A549 (cell line): ENCODE measurements at regions not wholly inside any gene's neighbourhood (a gene's known extent, or its start where the extent isn't known, plus 50 kb on each side); places are given as distances from the start of the nearest gene placed in this dataset.

ENCODE experiments used
- ATAC-seq, 2 experiments: fragments of 200-7000 bp in 1 of 2; fragments of >200 bp in 1 of 2; cut with Nextera tagmentation in 1 of 2; cut with Tn5 transposase in 1 of 2; 3 replicates each; pipeline versions ENCODE4 v1.8.0 to v1.9.1; 2018 to 2020; ENCODE audit warnings: mild to moderate bottlenecking in 1 of 2, moderate library complexity in 1 of 2
- CTCF ChIA-PET: fragments of 300-600 bp; sonication (Branson Sonifier 250); formaldehyde crosslinking; extraction: SDS; loops from one replicate; lab custom pipeline; 2021; ENCODE audit warnings: antibody characterized with exemption, inconsistent platforms; lab: Yijun Ruan, JAX
- POLR2A ChIA-PET: fragments of 350-600 bp; formaldehyde crosslinking; extraction: SDS; loops from one replicate; lab custom pipeline; 2021; ENCODE audit warnings: antibody characterized with exemption, inconsistent platforms; lab: Yijun Ruan, JAX
- DNase-seq, 2 experiments: peaks; one replicate each; pipeline versions ENCODE4 v3.0.0 to v3.0.0-alpha.2; 2011 to 2016; ENCODE audit warnings: low read depth in 1 of 2, low spot score in 1 of 2
- FAIRE-seq: peaks from 2 replicates; lab custom pipeline; 2011; peaks lifted over from hg19 to GRCh38; lab: Jason Lieb, UNC
- H3K27ac ChIP-seq, 2 experiments: fragments of >200 bp; sonication (Bioruptor Twin); formaldehyde crosslinking; 3 replicates each; pipeline ENCODE4 v1.5.1; 2016 to 2017
- H3K4me1 ChIP-seq: fragments of >200 bp; sonication (Bioruptor Twin); formaldehyde crosslinking; 3 replicates; pipeline ENCODE4 v1.6.1; 2016
- H3K4me2 ChIP-seq: fragments of >200 bp; sonication (Bioruptor Twin); formaldehyde crosslinking; 3 replicates; pipeline ENCODE4 v1.6.1; 2016
- H3K4me3 ChIP-seq: fragments of >200 bp; sonication (Bioruptor Twin); formaldehyde crosslinking; 3 replicates; pipeline ENCODE4 v1.5.1; 2016
- H3K9me3 ChIP-seq: fragments of >200 bp; sonication (Bioruptor Twin); formaldehyde crosslinking; 3 replicates; pipeline ENCODE4 v1.6.1; 2016
- BCL3 ChIP-seq: fragments of >200 bp; sonication (Bioruptor Twin); formaldehyde crosslinking; IDR thresholded peaks from 3 replicates; pipeline ENCODE4 v1.6.1; 2016
- BHLHE40 ChIP-seq: IDR thresholded peaks from 2 replicates; pipeline ENCODE4 v1.6.1; 2012; ENCODE audit warnings: low read depth, low read length, inconsistent platforms
- CBX2 ChIP-seq: fragments of 200-600 bp; sonication (generic); IDR thresholded peaks from 2 replicates; pipeline ENCODE4 v1.6.1; 2016; ENCODE audit warnings: low read depth, mild to moderate bottlenecking, borderline replicate concordance
- CBX8 ChIP-seq: fragments of 200-600 bp; sonication (generic); IDR thresholded peaks from 2 replicates; pipeline ENCODE4 v1.6.1; 2016
- CHD2 ChIP-seq: fragments of 150-350 bp; IDR thresholded peaks from 2 replicates; pipeline ENCODE4 v1.6.1; 2014; ENCODE audit warnings: low read length; ENCODE audit not compliant: partially characterized antibody
- FOSB ChIP-seq: fragments of 250-450 bp; sonication (Bioruptor Pico); IDR thresholded peaks from 2 replicates; pipeline ENCODE4 v1.5.0; 2020; ENCODE audit warnings: mild to moderate bottlenecking, moderate library complexity
- FOSL2 ChIP-seq, 2 experiments: fragments of 450-650 bp in 1 of 2; fragments of >200 bp in 1 of 2; sonication (Bioruptor Twin) in 1 of 2; formaldehyde crosslinking; IDR thresholded peaks; 2 replicates each; pipeline versions ENCODE4 v1.5.0 to v1.6.1; 2016 to 2020; ENCODE audit warnings: mild to moderate bottlenecking in 1 of 2, moderate library complexity in 1 of 2
- FOXS1 ChIP-seq: fragments of 250-450 bp; sonication (Bioruptor Pico); IDR thresholded peaks from 2 replicates; pipeline ENCODE4 v1.5.0; 2020; ENCODE audit warnings: mild to moderate bottlenecking, moderate library complexity
- HOXB13 ChIP-seq: fragments of 250-450 bp; sonication (Bioruptor Pico); IDR thresholded peaks from 2 replicates; pipeline ENCODE4 v1.5.0; 2020; ENCODE audit warnings: low read depth, mild to moderate bottlenecking, moderate library complexity
- KDM1A ChIP-seq: fragments of 200-600 bp; sonication (generic); IDR thresholded peaks from 2 replicates; pipeline ENCODE4 v1.6.1; 2016; ENCODE audit warnings: low read depth, mild to moderate bottlenecking
- NFE2L2 ChIP-seq: fragments of 150-350 bp; conservative IDR thresholded peaks from 2 replicates; pipeline ENCODE4 v1.6.1; 2014; ENCODE audit warnings: low read length
- RAD21 ChIP-seq, 2 experiments: fragments of >200 bp in 1 of 2; sonication (Bioruptor Twin) in 1 of 2; formaldehyde crosslinking in 1 of 2; IDR thresholded peaks in 1 of 2; conservative IDR thresholded peaks in 1 of 2; 2 replicates in 1 of 2; 3 replicates in 1 of 2; pipeline ENCODE4 v1.6.1; 2012 to 2018; ENCODE audit warnings: inconsistent platforms in 1 of 2
- REST ChIP-seq: fragments of 200-600 bp; sonication (generic); IDR thresholded peaks from 2 replicates; pipeline ENCODE4 v1.6.1; 2016; ENCODE audit warnings: antibody characterized with exemption, mild to moderate bottlenecking, moderate library complexity
- SMC3 ChIP-seq: fragments of >200 bp; sonication (Bioruptor Twin); formaldehyde crosslinking; IDR thresholded peaks from 3 replicates; pipeline ENCODE4 v1.6.1; 2018; ENCODE audit warnings: inconsistent platforms
- TFCP2L1 ChIP-seq: fragments of 250-450 bp; sonication (Bioruptor Pico); IDR thresholded peaks from 2 replicates; pipeline ENCODE4 v1.5.0; 2021; ENCODE audit warnings: mild to moderate bottlenecking
- TP53 ChIP-seq: fragments of 250-450 bp; sonication (Bioruptor Pico); IDR thresholded peaks from 2 replicates; pipeline ENCODE4 v1.5.0; 2021; ENCODE audit warnings: mild to moderate bottlenecking, moderate library complexity
- ZSCAN20 ChIP-seq: fragments of 250-450 bp; sonication (Bioruptor Pico); IDR thresholded peaks from 2 replicates; pipeline ENCODE4 v1.8.0; 2022; ENCODE audit warnings: mild to moderate bottlenecking, moderate library complexity
- WGBS: methylation state at CpG from one replicate; pipeline ENCODE4 v1.1.6; 2017; ENCODE audit errors: missing lambda C conversion rate; 5-methylcytosine and 5-hydroxymethylcytosine counted together
- TF ChIP-seq, protein P1 (sequence below): fragments of 150-350 bp; IDR thresholded peaks from 2 replicates; pipeline ENCODE4 v1.6.1; 2014; ENCODE audit warnings: low read depth, mild to moderate bottlenecking, low read length
- TF ChIP-seq, protein P2 (sequence below): fragments of 450-650 bp; IDR thresholded peaks from 2 replicates; pipeline ENCODE4 v1.6.1; 2014; ENCODE audit warnings: antibody characterized with exemption

DNA sequence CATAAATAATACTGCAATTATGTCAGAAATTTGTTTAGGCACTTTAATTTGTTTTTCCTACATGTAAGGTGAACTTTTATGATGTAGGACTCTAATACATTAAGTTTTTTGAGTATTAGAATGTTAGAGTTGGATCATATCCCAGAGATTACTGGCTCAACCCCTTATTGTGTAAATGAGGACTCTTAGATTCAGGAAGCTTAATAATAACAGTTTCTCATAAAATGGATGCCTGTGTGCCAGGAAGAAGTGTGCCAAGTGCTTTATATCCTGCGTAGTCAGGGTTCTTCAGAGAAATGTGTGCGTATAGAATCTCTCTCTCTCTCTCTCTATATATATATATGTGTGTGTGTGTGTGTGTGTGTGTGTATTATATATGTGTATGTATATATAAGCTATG is 388.5 kb downstream of the CAAP1 start:
- WGBS, result 34% methylated on average over 2 of the region's 2 CpGs
- Histone ChIP-seq H3K4me3 (no peak overlapping the region), H3K4me1 (no peaks in the 10 kb centered on the region), H3K9me3 (no peaks in the 10 kb centered on the region), H3K27ac (no peak overlapping the region), H3K4me2 (no peak overlapping the region)
- no peak for DNase-seq
- FAIRE-seq, result no peak
- POLR2A ChIA-PET, result no interaction called here
- ATAC-seq, result no peak
- CTCF ChIA-PET, result no interaction called here
- TF ChIP-seq CBX8 (no peak), FOSL2 (IDR thresholded peaks at IDR 0.05) (no peak), FOSL2 (CRISPR knock-in tag; IDR thresholded peaks at IDR 0.05) (no peak), SMC3 (no peak), CBX2 (no peak), RAD21 (conservative IDR thresholded peaks at IDR 0.05 in 1 of 2, IDR thresholded peaks at IDR 0.05 in 1 of 2) (no peak), KDM1A (no peak), ZSCAN20 (CRISPR knock-in tag) (no peak), HOXB13 (CRISPR knock-in tag) (no peak), REST (no peak), NFE2L2 (no peak), FOSB (no peak), CHD2 (no peak), TFCP2L1 (CRISPR knock-in tag) (no peak), FOXS1 (CRISPR knock-in tag) (no peak)
- TF ChIP-seq, protein P1, sequence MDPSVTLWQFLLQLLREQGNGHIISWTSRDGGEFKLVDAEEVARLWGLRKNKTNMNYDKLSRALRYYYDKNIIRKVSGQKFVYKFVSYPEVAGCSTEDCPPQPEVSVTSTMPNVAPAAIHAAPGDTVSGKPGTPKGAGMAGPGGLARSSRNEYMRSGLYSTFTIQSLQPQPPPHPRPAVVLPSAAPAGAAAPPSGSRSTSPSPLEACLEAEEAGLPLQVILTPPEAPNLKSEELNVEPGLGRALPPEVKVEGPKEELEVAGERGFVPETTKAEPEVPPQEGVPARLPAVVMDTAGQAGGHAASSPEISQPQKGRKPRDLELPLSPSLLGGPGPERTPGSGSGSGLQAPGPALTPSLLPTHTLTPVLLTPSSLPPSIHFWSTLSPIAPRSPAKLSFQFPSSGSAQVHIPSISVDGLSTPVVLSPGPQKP, result no peak
- TF ChIP-seq, protein P2, sequence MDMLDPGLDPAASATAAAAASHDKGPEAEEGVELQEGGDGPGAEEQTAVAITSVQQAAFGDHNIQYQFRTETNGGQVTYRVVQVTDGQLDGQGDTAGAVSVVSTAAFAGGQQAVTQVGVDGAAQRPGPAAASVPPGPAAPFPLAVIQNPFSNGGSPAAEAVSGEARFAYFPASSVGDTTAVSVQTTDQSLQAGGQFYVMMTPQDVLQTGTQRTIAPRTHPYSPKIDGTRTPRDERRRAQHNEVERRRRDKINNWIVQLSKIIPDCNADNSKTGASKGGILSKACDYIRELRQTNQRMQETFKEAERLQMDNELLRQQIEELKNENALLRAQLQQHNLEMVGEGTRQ, result no peak
- TF ChIP-seq, all 56 proteins: peak for 0

- no peak for FAIRE-seq
- no peak overlapping the region for H3K27ac ChIP-seq
- no peak overlapping the region for H3K4me2 ChIP-seq
- H3K4me1 ChIP-seq, result no peaks in the 10 kb centered on the region
- no peak overlapping the region for H3K4me3 ChIP-seq
- ChIA-PET POLR2A (no interaction called here), CTCF (no interaction called here)
- DNase-seq, result no peak
- 4% methylated on average over 3 of the region's 3 CpGs for WGBS
- no peaks in the 10 kb centered on the region for H3K9me3 ChIP-seq
- no peak for TF ChIP-seq CHD2
- no peak for TF ChIP-seq CBX2
- TF ChIP-seq REST, result no peak
- no peak for TF ChIP-seq KDM1A
- TF ChIP-seq BHLHE40, result no peak
- TF ChIP-seq TP53, result no peak
- no peak for TF ChIP-seq BCL3
- ATAC-seq, result no peak
These were observed 390.3 kb downstream of the CAAP1 start for GRCh38 chr9:26502311-26502710.
